GM12878 (cell line): ENCODE measurements at regions not wholly inside any gene's neighbourhood (a gene's known extent, or its start where the extent isn't known, plus 50 kb on each side); places are given as distances from the start of the nearest gene placed in this dataset.

Source experiments
- ATAC-seq: fragments of 200-7000 bp; cut with Tn5 transposase; 3 replicates; pipeline ENCODE4 v1.9.1; 2020; ENCODE audit warnings: mild to moderate bottlenecking, moderate library complexity
- BruUV-seq: library from RNA; stranded (reverse); fragments of 400-500 nt; replicated peaks from 2 replicates; lab custom pipeline; 2021; lab: Mats Ljungman, UMichigan
- CTCF ChIA-PET: fragments of 300-600 bp; sonication (Branson Sonifier 250); formaldehyde crosslinking; extraction: SDS; loops from one replicate; lab custom pipeline; 2021; ENCODE audit warnings: inconsistent platforms; lab: Yijun Ruan, JAX
- POLR2A ChIA-PET: fragments of 350-600 bp; formaldehyde crosslinking; extraction: SDS; loops from one replicate; lab custom pipeline; 2021; ENCODE audit warnings: inconsistent platforms; lab: Charles Lee
- RAD21 ChIA-PET: fragments of 300-600 bp; sonication (Branson Sonifier 250); formaldehyde crosslinking; loops from one replicate; lab custom pipeline; 2023; ENCODE audit warnings: antibody characterized with exemption; ENCODE audit not compliant: unreplicated experiment; lab: Charles Lee
- SMC1A ChIA-PET: fragments of 300-600 bp; sonication (Branson Sonifier 250); formaldehyde crosslinking; loops from one replicate; lab custom pipeline; 2023; ENCODE audit not compliant: unreplicated experiment, uncharacterized antibody; lab: Charles Lee
- DNase-seq: peaks from one replicate; pipeline ENCODE4 v3.0.0-alpha.2; 2011; ENCODE audit warnings: low read depth, low spot score
- FAIRE-seq: peaks from 3 replicates; lab custom pipeline; 2011; peaks lifted over from hg19 to GRCh38; lab: Jason Lieb, UNC
- H2AFZ ChIP-seq: 2 replicates; pipeline ENCODE4 v1.6.0; 2011; ENCODE audit warnings: low read depth, low read length, control low read depth; ENCODE audit not compliant: control insufficient read depth
- H3K27ac ChIP-seq: 2 replicates; pipeline ENCODE4 v1.5.1; 2011; ENCODE audit warnings: control low read depth; ENCODE audit not compliant: control insufficient read depth, insufficient read depth
- H3K27me3 ChIP-seq, 2 experiments: replicated peaks in 1 of 2; 2 replicates each; pipeline versions ENCODE4 v1.6.0 to v1.6.1; 2011; ENCODE audit warnings: low read length in 1 of 2; ENCODE audit not compliant: control insufficient read depth in 2 of 2, insufficient read depth in 2 of 2
- H3K36me3 ChIP-seq, 2 experiments: 2 replicates each; pipeline ENCODE4 v1.5.1; 2011; ENCODE audit warnings: low read length in 1 of 2; ENCODE audit not compliant: control insufficient read depth in 2 of 2, insufficient read depth in 2 of 2
- H3K4me1 ChIP-seq: 2 replicates; pipeline ENCODE4 v1.6.1; 2011; ENCODE audit warnings: mild to moderate bottlenecking, low read length, moderate library complexity, mixed read lengths; ENCODE audit not compliant: control insufficient read depth, insufficient read depth
- H3K4me2 ChIP-seq: 2 replicates; pipeline ENCODE4 v1.6.0; 2011; ENCODE audit warnings: control low read depth; ENCODE audit not compliant: control insufficient read depth, insufficient read depth
- H3K4me3 ChIP-seq: fragments of 200-600 bp; sonication (generic); 2 replicates; pipeline ENCODE4 v1.5.1; 2016
- H3K79me2 ChIP-seq: 2 replicates; pipeline ENCODE4 v1.6.0; 2011; ENCODE audit warnings: low read length; ENCODE audit not compliant: control insufficient read depth, insufficient read depth
- H3K9ac ChIP-seq: 2 replicates; pipeline ENCODE4 v1.8.0; 2011; ENCODE audit warnings: low read length, control low read depth, mixed read lengths; ENCODE audit not compliant: control insufficient read depth, insufficient read depth
- H3K9me3 ChIP-seq: replicated peaks from 3 replicates; pipeline ENCODE4 v1.5.1; 2011; ENCODE audit warnings: mild to moderate bottlenecking, low read length; ENCODE audit not compliant: control insufficient read depth, insufficient read depth
- H4K20me1 ChIP-seq: 2 replicates; pipeline ENCODE4 v1.6.0; 2011; ENCODE audit not compliant: control insufficient read depth, insufficient read depth
- EZH2 ChIP-seq: IDR thresholded peaks from 2 replicates; pipeline ENCODE4 v1.6.1; 2012; ENCODE audit warnings: low read depth, mild to moderate bottlenecking, control low read depth, inconsistent platforms, low read length, borderline replicate concordance; ENCODE audit not compliant: control insufficient read depth
- MYB ChIP-seq: fragments of 150-350 bp; IDR thresholded peaks from 2 replicates; pipeline ENCODE4 v1.6.1; 2014; ENCODE audit warnings: mild to moderate bottlenecking, low read depth, low read length, borderline replicate concordance
- NFIC ChIP-seq: IDR thresholded peaks from 2 replicates; pipeline ENCODE4 v1.6.1; 2012; ENCODE audit warnings: low read depth, mild to moderate bottlenecking, inconsistent platforms, low read length, moderate library complexity
- NFXL1 ChIP-seq: fragments of 450-650 bp; IDR thresholded peaks from 2 replicates; pipeline ENCODE4 v1.6.1; 2017; ENCODE audit warnings: antibody characterized with exemption, mild to moderate bottlenecking, borderline replicate concordance
- NR2F1 ChIP-seq: fragments of 450-650 bp; conservative IDR thresholded peaks from 2 replicates; pipeline ENCODE4 v1.6.1; 2017; ENCODE audit warnings: mild to moderate bottlenecking
- POLR2AphosphoS5 ChIP-seq: IDR thresholded peaks from 2 replicates; pipeline ENCODE4 v1.6.1; 2011; ENCODE audit warnings: mild to moderate bottlenecking, low read length, inconsistent platforms
- PRDM15 ChIP-seq: fragments of 450-650 bp; formaldehyde crosslinking; IDR thresholded peaks from 2 replicates; pipeline ENCODE4 v1.4.0; 2020; ENCODE audit warnings: mild to moderate bottlenecking, moderate library complexity
- RBBP5 ChIP-seq: fragments of 200-600 bp; sonication (generic); conservative IDR thresholded peaks from 2 replicates; pipeline ENCODE4 v1.6.1; 2016
- RELB ChIP-seq: fragments of 450-650 bp; IDR thresholded peaks from 2 replicates; pipeline ENCODE4 v1.6.1; 2017; ENCODE audit warnings: low read depth, mild to moderate bottlenecking, moderate library complexity
- TAF1 ChIP-seq: IDR thresholded peaks from 2 replicates; pipeline ENCODE4 v1.6.1; 2011; ENCODE audit warnings: mild to moderate bottlenecking, low read depth, low read length, borderline replicate concordance
- YBX1 ChIP-seq: fragments of 450-650 bp; IDR thresholded peaks from 2 replicates; pipeline ENCODE4 v1.6.1; 2016; ENCODE audit warnings: antibody characterized with exemption
- ZZZ3 ChIP-seq: IDR thresholded peaks from 2 replicates; pipeline ENCODE4 v1.6.1; 2011; ENCODE audit warnings: low read depth; ENCODE audit not compliant: control insufficient read depth, insufficient read length
- WGBS: methylation state at CpG from one replicate; pipeline ENCODE4 v1.1.6; 2016; ENCODE audit warnings: low lambda C conversion rate; ENCODE audit not compliant: insufficient replicate concordance, insufficient coverage; ENCODE audit errors: missing lambda C conversion rate; 5-methylcytosine and 5-hydroxymethylcytosine counted together
- in situ Hi-C: fragments of 300-500 bp; cut with MboI; formaldehyde crosslinking; loops from 9 replicates; pipeline ENCODE4 v1.14.3; 2018; ENCODE audit warnings: mixed read lengths
- intact Hi-C: fragments of 100-400 bp; cut with micrococcal nuclease; formaldehyde crosslinking; loops from one replicate; pipeline ENCODE4 v1.14.2; 2022; ENCODE audit not compliant: unreplicated experiment

- no TSS peak for BruUV-seq
- FAIRE-seq: no peak
- no peaks in the 10 kb centered on the region for H4K20me1 ChIP-seq
- TF ChIP-seq NFIC (no peak), EZH2 (no peak), POLR2AphosphoS5 (no peak), TAF1 (no peak), RBBP5 (no peak), ZZZ3 (no peak), RELB (no peak), YBX1 (no peak), MYB (no peak), NR2F1 (no peak), NFXL1 (no peak), PRDM15 (CRISPR knock-in tag) (no peak)
- TF ChIP-seq, all 136 proteins: peak for 0
- in situ Hi-C loops: no loop called here
- DNase-seq: no peak
- Histone ChIP-seq H3K4me3 (no peak overlapping the region), H3K79me2 (no peaks in the 10 kb centered on the region), H3K27me3 (no peaks in the 10 kb centered on the region), H2AFZ (no peak overlapping the region), H3K4me1 (no peaks in the 10 kb centered on the region), H3K9me3 (no peaks in the 10 kb centered on the region), H3K4me2 (no peak overlapping the region), H3K36me3 (no peaks in the 10 kb centered on the region), H3K9ac (no peak overlapping the region), H3K27ac (no peak overlapping the region)
- RAD21 ChIA-PET: no interaction called here
- intact Hi-C loops: no loop called here
- ATAC-seq: no peak
- POLR2A ChIA-PET: no interaction called here
- SMC1A ChIA-PET: interaction anchor here (0.7 kb wide), 1 partner anchor 13 kb away, joined by 3 read pairs; no protein-coding TSS in a partner anchor
- CTCF ChIA-PET: interaction anchor here (1.2 kb wide), 1 partner anchor 13 kb away, joined by 3 read pairs; no protein-coding TSS in a partner anchor
- 33% methylated on average over 3 of the region's 3 CpGs for WGBS
Measured at GRCh38 chr13:86892330-86892729, 778.8 kb upstream of the SLITRK5 start.
